NCI-H774 (cell line): ENCODE measurements at regions not wholly inside any gene's neighbourhood (a gene's known extent, or its start where the extent isn't known, plus 50 kb on each side); places are given as distances from the start of the nearest gene placed in this dataset.
"Not testable (repeated sequence)": the region's sequence is repeated elsewhere in the genome, so short reads cannot be mapped to it uniquely, and the experiment has no call there.

ENCODE experiments used
- DNase-seq: peaks from one replicate; lab custom pipeline; 2025; lab: John Stamatoyannopoulos, UW

GRCh38 chr2:16065272-16066069 is 125.1 kb downstream of the MYCN start:
- DNase-seq: not testable (repeated sequence)

- DNase-seq: no peak
Observed at GRCh38 chr2:16064745-16065144, 124.4 kb downstream of the MYCN start.

DNA sequence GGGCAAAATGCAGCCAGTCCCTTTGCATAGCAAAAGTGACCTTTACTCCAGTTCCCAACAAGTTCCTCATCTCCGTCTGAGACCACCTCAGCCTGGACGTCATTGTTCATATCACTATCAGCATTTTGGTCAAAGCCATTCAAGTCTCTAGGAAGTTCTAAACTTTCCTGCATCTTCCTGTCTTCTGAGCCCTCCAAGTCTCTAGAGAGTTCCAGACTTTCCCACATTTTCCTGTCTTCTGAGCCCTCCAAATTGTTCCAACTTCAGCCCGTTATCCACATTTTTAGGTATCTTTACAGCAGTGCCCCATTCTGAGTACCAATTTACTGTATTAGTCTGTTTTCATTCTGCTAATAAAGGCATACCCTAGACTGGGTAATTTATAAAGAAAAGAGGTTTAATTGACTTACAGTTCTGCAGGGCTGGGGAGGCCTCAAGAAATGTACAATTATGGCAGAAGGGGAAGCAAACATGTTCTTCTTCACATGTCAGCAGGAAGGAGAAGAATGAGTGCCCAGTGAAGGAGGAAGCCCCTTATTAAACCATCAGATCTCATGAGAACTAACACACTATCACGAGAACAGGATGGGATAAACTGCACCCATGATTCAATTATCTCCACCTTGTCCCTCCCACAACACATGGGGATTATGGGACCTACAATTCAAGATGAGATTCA is 123.7 kb downstream of the MYCN start:
- DNase-seq: no peak

DNA sequence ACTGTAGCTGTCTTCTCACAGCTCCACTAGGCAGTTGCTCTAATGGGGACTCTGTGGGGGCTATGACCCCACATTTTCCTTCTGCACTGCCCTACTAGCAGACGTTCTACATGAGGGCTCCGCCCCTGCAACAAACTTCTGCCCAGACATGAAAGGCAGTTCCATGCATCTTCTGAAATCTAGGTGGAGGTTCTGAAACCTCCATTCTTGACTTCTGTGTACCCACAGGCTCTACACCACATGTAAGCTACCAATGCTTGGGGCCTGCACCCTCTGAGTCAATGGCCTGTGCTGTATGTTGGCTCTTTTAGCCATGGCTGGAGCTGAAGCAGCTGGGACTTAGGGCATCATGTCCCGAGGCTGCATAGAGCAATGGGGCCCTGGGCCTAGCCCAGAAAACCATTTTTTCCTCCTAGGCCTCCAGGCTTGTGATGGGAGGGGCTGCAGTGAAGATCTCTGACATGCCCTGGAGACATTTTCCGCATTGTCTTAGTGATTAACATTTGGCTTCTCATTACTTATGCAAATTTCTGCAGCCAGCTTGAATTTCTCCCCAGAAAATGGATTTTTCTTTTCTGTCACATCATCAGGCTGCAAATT is 123.0 kb downstream of the MYCN start:
- no peak for DNase-seq

DNA sequence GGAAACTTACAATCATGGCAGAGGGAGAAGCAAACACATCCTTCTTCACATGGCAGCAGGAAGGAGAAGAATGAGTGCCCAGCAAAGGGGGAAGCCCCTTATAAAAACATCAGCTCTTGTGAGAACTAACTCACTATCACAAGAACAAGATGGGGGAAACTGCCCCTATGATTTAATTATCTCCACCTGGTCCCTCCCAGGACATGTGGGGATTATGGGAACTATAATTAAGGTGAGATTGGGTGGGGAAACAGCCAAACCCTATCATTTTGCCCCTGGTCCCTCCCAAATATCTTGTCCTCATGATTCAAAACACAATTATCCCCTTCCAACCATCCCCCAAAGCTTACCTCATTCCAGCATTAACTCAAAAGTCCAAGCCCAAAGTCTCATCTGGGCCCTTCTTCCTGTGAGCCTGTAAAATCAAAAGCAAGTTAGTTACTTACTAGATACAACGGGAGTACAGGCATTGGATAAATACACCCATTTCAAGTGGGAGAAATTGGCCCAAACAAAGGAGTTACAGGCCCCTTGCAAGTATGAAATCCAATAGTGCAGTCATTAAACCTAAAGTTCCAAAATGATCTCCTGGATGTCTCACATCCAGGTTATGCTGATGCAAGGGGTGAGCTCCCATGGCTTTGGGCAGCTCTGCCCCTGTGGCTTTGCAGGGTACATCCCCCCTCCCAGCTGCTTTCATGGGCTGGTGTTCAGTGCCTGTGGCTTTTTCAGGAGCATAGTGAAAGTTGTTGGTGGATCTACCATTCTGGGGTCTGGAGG is 122.3 kb downstream of the MYCN start:
- DNase-seq: no peak

DNA sequence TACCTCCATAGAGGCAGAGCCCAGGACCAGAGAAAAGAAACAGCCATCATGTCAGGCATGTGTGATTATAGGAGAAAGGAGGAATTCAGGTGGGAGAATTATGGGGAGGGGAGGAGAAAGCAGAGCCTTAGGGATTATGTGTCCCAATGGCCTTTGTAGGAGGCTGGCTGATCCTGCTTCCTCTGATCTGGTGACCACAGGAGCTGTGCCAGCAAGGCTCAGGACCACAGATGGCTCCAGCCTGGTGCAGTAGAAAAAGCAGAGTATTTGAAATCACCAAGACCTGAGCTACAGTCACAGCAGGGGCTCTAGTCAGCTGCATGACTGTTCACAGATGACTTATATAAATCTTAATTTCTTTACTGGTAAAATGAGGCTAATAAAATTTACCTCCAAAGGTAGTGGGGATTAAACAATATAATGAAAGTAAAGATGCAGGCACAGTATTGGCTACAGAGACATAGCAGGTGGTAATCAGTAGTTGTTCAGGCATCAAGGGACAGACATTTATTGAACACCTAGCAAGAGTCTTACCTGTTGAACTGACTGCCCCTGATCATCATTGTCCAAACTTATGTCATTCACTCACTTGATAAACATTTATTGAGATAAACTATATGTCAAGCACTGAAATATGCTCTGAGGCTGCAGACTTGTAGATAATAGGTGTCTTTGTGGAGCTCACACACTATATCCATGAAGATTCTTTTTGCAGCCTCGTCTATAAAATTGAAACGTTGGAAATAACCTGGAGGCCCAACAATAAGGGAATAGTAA is 121.3 kb downstream of the MYCN start:
- DNase-seq: no peak

GRCh38 chr2:16060936-16061338 is 120.6 kb downstream of the MYCN start:
- no peak for DNase-seq

DNA sequence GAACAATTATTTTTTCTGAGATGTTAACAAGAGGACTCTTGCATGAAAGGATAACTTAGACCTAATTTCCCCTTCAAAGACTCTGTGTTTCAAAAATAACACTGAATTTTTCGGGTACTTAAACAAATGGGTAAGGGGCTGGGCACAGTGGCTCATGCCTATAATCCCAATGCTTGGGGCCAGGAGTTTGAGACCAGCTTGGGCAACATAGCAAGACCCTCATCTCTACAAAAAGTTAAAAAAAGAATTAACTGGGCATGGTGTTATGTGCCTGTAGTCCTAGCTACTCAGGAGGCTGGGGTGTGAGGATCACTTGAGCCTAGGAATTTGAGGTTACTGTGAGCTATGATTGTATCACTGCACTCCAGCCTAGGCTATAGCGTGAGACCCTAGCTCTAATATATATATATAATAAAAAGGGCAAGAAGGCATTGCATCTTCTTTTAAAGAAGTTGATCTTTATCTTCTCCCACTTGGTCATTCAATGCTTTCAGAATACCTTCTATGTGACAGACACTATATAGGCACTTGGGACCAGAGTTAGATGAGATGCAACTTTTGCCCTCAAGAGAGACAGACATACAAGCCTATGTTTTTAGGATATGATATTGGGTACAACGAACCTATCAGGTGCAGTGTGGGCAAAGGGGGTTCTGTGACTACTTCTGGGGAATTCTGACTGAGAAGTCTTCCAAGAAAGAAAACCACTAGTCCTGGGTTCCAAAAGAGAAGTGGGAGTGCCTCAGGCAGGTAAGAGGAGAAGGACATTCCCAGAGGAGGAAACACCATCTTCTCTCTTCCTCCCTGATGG is 120.0 kb downstream of the MYCN start:
- no peak for DNase-seq

- DNase-seq: no peak
Observed at GRCh38 chr2:16059393-16060016, 119.2 kb downstream of the MYCN start.

DNA sequence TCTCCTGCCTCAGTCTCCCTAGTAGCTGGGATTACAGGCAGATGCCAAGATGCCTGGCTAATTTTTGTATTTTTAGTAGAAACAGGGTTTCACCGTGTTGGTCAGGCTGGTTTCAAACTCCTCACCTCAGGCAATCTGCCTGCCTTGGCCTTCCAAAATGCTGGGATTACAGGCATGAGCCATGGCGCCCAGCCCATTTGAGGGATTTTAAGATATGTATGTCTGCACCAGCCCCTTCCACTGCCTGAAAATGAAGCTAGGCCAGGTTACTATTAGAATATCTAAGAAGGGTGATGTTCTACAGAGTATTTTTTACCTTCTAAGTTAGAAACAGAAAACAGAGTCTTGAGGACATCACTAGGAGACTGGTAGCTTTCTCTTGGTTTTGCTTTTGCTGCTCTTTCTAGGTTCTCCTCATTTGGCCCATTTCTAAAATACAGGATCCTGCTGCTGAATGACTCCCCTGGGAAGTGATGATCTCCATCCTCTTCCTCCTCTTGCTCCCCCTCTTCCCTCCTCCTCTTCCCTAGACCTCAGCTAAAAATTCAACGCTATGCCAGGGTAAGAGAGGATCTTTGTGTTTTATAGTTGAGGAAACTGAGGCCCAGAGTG is 118.5 kb downstream of the MYCN start:
- no peak for DNase-seq

DNA sequence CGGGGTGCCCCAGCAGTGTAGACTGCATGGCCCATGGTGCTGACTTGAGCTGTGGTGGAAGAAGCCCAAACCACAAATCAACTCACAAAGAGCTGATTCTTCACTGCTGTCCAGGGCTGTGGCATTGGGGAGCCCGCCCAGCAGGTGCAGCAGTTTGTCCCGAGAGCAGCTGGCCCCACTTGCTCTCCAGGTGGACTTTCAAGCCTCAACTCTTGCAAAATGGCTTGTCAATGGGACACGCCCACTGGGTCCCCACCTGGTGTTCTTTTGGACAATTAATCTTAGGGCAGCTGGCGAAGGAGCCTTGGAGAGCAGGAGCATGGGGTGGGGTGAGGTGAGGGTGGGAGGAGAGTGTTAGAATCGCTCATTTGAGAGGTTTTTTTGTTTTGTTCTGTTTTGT is 117.9 kb downstream of the MYCN start:
- no peak for DNase-seq

GRCh38 chr2:16057661-16058060 is 117.3 kb downstream of the MYCN start:
- DNase-seq: no peak

- no peak for DNase-seq
Observed at GRCh38 chr2:16055848-16056580, 115.7 kb downstream of the MYCN start.

- no peak for DNase-seq
Observed at GRCh38 chr2:16053437-16054257, 113.3 kb downstream of the MYCN start.

DNA sequence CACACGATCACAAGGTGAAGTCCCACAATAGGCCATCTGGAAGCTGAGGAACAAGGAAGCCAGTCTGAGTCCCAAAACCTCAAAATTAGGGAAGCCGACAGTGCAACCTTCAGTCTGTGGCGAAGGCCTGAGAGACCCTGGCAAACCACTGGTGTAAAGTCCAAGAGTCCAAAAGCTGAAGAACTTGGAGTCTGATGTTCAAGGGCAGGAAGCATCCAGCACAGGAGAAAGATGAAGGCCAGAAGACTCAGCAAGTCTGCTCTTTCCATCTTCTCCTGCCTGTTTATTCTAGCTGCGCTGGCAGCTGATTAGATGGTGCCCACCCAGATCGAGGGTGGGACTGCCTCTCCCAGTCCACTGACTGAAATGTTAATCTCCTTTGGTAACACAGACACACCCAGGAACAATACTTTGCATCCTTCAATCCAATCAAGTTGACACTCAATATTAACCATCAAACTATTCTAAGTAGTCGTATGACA is 112.3 kb downstream of the MYCN start:
- not testable (repeated sequence) for DNase-seq

DNA sequence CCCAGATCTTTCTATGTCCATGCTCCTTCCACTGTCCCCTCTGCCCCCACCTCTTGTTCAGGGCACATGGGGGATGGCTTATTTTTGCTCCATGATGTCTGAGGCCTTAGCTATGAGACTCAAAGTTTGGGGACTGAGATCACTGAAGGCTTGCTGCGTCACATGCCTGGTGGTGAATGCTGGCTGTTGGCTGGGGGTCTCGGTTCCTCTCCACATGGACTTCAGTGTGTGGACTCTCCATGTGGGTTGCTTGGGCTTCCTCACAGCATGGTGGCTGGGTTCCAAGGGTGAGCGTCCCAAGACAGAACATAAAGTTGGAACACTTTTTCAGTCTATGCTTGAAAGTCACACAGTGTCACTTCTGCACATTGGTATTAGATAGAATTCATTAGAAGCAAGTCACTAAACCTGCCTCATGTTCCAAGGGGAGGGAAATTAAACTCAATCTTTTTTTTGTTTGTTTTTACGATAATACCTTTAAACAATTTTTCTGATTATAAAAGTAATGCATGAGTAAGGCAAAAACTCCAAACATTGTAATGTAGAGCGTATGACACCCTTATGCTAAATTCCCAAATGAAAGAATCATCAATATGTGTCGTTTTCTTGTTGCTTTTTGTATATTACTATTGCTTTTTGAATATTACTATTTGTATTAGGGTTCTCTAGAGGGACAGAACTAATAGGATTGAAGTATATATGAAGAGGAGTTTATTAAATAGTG is 111.7 kb downstream of the MYCN start:
- DNase-seq: no peak

DNA sequence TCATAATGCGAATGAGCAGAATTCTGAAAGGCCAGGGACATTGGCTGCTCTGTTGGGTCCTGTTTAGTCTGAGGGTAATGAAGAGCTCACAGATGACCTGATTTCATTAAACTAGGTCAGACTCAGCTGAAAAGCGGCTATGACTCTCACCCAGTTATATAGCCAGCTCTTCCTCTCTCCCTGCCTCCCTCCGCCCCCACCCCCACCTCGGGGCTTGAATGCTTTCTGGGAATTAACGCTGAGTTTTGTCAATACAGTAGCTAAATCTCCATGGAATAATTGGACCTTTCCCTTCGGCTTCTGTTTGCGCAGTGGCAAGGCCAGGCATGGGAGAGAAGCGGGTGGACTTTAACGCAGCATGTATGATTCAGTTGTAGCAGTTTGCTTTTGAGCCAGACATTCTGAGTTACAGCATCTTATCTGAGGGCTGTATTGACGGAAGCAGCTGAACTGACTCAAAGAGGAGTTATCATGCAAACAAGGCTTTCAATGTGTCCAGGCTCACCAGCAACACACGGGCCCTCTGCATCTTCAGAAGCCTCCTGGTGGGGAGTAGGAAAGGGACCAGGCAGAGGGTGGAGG is 110.6 kb downstream of the MYCN start:
- no peak for DNase-seq
